ENCODE measurements at regions not wholly inside any gene's neighbourhood (a gene's known extent, or its start where the extent isn't known, plus 50 kb on each side); places are given as distances from the start of the nearest gene placed in this dataset.

- no peak for DNase-seq (ENCODE audit: low read depth)
These were observed 818.1 kb downstream of the SLC4A3 start for GRCh38 chr2:220445429-220446105.

GRCh38 chr2:220446106-220446712 lies 818.8 kb downstream of the SLC4A3 start:
- DNase-seq (ENCODE audit: low read depth): no peak

DNA sequence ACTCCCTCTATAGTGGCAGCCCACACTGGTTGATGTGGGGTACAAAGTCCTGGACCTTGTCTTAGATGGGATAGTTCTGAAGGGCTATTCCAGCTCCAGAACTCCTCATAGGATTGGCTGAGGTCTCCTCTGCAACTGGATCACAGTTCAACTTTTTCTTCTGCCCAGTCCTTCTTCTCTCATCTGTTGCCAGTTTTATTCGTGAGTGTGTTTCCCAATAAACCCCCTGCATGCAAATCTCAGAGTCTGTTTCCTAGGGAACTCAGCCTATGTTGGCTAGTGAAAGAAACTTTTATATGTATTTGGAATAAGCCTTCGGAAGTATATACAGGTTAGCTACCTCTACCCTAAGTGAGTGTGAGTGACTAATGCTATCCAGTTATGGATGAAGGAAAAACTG lies 823.4 kb downstream of the SLC4A3 start:
- no peak for DNase-seq (ENCODE audit: low read depth)

DNA sequence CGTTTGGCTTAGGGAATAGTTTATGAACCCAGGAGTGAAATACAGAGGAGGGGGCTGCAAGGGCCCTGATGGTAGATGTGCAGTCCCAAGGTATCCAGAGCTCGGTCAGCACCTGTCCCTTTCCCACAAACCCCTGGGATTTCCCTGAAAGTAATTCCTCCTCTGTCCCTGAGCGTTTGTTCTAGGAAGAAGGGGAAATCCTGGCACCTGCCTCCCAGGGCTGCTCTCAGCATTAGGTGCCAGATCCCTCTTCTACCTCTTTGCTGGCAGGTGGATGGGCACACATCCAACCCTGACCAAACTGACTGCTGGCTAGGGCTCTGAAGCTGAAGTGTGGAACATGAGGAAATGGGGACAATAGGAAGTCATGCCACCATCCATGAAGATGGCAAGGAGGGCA lies 824.0 kb downstream of the SLC4A3 start:
- no peak for DNase-seq (ENCODE audit: low read depth)

DNA sequence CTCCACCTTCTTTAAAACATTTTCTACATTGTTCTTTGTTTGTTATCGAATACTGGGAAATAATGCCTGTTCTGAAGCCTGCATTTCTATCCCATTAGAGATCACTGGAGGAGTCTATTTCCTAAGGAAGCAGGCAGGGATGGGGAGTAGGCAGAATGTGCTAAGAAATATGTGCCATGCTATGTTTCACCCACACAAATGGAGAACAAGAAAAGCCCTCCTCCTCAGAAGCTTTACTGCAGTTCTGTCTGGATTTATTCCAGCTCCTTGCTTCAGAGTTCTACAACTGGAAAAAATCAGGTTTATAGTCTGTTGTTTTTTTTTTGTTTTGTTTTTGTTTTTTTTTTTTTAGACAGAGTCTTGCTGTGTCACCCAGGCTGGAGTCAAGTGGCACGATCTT lies 825.1 kb downstream of the SLC4A3 start:
- DNase-seq (ENCODE audit: low read depth): no peak

- peak; percentile 44 for DNase-seq (ENCODE audit: low read depth)
These were observed 828.0 kb downstream of the SLC4A3 start for GRCh38 chr2:220455351-220455990.

DNA sequence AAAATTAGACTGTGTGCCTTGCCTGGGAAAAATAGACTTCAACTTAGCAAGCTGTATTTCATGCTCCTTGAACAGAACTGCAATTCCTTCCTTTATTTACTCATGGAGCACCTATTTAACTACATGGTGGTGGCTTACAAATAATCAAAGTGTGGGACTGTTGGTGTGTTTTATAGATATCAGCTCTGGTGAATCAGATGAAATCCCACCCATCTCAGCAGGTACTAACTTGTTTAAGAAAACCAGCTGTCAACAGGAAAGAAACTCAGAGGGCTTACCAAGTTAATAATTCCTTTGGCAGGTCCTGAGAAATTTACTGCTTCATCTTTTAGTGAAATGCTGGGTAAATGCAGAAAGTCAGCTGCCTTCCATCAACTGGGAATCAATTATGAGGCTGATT lies 830.6 kb downstream of the SLC4A3 start:
- DNase-seq (ENCODE audit: low read depth): no peak

DNA sequence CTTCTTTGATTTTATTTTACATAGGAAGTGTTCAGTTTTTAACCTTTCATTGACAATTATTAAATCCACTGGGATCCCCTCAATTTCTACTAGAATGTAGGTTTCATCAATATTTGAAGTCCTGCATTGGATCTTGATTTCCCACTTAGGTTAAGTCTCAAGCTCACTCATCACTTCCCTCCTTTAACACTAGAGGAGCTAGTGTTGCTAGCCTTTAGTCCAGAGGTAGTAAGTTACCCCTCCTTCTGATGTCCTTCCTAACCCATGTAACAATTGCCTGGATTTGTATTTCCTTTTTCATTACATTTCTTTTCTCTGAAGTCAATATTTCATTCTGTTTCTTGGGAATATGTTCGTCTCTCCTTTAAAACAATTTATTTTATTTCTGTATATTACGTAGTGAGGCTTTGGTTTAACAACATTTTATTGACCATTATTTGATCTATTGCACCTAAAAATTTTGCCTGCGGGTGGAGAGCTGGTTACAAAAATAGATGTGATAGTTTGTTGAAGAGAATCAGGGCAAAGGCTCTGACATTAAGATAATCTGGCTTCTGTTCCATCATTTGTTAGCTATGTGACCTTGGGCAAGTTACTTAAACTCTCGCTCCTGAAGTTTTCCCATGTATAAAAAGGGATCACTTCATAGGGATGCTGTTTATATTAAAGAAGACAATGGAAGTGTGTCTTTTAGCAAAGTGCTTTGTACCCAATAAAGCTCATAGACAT lies 833.0 kb downstream of the SLC4A3 start:
- no peak for DNase-seq (ENCODE audit: low read depth)

- no peak for DNase-seq (ENCODE audit: low read depth)
These were observed 836.4 kb downstream of the SLC4A3 start for GRCh38 chr2:220463876-220464275.

DNA sequence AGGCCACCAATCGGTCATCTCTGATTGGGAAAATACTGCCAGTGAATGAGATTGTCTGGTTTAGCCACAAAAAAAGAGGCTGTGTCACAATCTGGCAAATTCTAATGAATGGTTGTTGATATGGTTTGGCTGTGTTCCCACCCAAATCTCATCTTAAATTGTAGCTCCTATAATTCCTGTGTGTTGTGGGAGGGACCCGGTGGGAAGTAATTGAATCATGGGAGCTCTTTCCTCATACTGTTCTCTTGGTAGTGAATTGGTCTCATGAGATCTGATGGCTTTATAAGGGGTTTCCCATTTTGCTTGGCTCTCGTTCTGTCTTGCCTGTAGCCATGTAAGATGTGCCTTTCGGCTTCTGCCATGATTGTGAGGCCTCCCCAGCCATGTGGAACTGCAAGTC lies 838.3 kb downstream of the SLC4A3 start:
- no peak for DNase-seq (ENCODE audit: low read depth)

DNA sequence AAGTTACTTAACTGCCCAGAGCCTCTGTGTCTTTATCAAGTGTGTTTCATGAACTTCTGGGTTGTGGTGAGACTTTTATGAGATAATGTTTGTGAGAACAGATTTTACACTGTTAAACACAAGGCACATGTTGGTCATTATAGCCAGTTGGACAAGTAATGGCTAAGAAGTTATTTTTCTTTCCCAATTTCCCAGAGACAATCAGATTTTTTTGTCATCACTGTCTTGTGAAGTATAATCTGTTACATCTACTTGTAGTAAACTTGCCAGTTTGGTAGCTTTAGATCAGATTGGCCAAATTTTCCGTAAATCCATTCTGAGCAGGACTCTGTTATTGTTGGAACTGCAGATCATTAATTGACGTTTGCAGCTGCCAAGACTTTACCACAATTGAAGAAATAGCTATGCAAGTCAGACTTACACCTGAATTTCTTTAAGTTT lies 838.8 kb downstream of the SLC4A3 start:
- DNase-seq (ENCODE audit: low read depth): peak; percentile 29

DNA sequence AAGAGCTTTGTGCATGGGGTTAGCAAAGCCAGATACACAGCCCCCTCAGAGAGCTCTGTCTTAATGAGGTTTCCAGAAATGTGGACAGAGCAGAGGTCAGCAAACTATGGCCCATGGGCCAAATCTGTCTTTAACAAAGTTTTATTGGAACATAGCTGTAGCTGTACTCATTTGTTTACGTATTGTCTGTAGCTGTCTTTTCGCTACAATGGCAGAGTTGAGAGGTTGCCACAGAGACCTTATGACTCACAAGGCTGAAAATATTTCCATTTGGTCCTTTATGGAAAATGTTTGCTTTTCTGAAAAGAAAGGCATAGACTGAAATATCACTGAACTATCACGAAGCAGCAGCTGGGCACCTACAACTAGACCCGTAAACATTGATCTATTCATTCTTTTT lies 841.8 kb downstream of the SLC4A3 start:
- DNase-seq (ENCODE audit: low read depth): peak; percentile 77

DNA sequence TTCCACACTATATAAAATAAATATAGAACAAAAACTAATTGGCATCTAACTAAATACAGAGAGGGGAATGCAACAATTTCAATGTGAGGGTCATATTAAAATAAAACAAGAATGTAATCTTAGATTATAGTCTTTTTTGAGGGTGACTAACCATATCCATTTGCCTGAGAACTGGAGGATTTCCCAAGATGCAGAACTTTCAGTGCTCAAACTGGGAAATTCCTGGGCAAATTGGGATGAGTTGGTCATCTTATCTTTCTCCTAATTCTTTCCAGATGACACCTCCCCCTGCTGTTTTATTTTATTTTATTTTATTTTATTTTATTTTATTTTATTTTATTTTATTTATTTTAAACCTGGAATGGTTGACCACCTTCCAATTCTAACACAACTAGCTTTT lies 846.2 kb downstream of the SLC4A3 start:
- DNase-seq (ENCODE audit: low read depth): peak; percentile 42

- no peak for DNase-seq (ENCODE audit: low read depth)
These were observed 849.4 kb downstream of the SLC4A3 start for GRCh38 chr2:220476877-220477276.

- DNase-seq (ENCODE audit: low read depth): no peak
These were observed 851.1 kb downstream of the SLC4A3 start for GRCh38 chr2:220478305-220479058.

DNA sequence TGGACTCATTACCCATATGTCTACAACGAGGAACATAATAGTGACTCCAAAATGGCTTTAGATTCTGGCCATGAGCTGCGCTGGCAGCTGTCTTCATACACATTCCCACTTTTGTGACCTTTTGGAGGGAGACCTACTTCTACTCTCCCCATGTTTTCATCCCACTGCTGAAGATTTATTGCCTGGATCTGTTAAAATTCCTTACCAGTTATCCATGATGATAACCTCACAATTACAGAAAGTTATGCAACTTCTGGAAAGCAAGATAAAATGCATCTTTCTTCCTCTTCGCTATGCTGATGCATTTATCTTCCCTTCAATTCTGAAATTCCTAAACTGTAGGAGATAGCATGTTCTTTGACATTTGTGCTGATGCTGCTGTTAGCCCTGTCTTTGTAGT lies 855.3 kb downstream of the SLC4A3 start:
- DNase-seq (ENCODE audit: low read depth): no peak

DNA sequence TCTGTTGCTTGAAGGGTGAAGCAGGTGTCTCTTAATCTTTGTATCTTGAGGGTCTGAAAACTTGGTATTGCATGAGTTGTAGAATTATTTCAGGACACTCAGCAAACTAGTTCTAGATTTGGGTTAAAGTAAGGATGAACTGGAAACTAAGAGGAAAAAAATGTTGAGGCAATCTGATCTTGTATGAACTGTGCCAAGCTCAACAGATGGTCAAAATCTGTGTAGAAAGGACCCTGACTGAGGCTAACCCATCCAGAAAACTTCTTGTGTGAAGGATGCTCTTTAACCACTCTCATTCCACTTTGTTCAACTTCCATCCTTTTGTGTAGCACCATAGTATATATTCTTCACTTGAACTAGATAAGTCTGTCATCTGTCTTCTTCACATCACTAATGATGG lies 861.7 kb downstream of the SLC4A3 start:
- DNase-seq (ENCODE audit: low read depth): peak; percentile 60

GRCh38 chr2:220491670-220492069 lies 864.2 kb downstream of the SLC4A3 start:
- no peak for DNase-seq (ENCODE audit: low read depth)

- no peak for DNase-seq (ENCODE audit: low read depth)
These were observed 866.6 kb downstream of the SLC4A3 start for GRCh38 chr2:220493871-220494525.

GRCh38 chr2:220496513-220496912 lies 869.1 kb downstream of the SLC4A3 start:
- no peak for DNase-seq (ENCODE audit: low read depth)

DNA sequence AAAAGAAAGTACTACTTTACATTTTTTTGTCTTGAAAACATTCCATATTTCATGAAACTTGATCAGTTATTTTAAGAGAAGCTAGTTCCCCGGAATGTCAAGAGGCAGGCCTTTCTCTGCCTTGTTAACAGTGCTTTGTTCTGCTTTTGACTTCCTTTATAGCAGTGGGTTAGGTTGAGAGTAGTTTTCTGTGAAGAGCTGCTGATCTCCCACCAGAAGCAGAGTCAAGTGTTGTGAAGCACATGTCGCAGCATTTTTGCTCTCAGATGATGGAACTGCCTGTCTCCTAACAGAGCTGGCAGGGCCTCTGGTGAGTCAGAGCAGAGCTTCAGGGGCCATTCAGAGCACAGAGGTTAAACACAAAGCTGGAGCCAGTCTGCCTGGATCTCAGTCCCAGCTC lies 871.8 kb downstream of the SLC4A3 start:
- DNase-seq (ENCODE audit: low read depth): peak; percentile 66

GRCh38 chr2:220502539-220502938 lies 875.1 kb downstream of the SLC4A3 start:
- no peak for DNase-seq (ENCODE audit: low read depth)
